GM12874 (cell line): ENCODE measurements at regions not wholly inside any gene's neighbourhood (a gene's known extent, or its start where the extent isn't known, plus 50 kb on each side); places are given as distances from the start of the nearest gene placed in this dataset.

Experiments
- CTCF ChIP-seq: IDR thresholded peaks from 2 replicates; pipeline ENCODE4 v1.5.1; 2011; ENCODE audit warnings: low read depth, mild to moderate bottlenecking, control low read depth, low read length, moderate library complexity; ENCODE audit not compliant: insufficient read depth

- no peak for TF ChIP-seq CTCF
These were observed 132.6 kb upstream of the TBCA start for GRCh38 chr5:77908787-77909186.

GRCh38 chr5:77907786-77908185 is 131.6 kb upstream of the TBCA start:
- TF ChIP-seq CTCF = no peak

GRCh38 chr5:77906806-77907205 is 130.7 kb upstream of the TBCA start:
- TF ChIP-seq CTCF = no peak

DNA sequence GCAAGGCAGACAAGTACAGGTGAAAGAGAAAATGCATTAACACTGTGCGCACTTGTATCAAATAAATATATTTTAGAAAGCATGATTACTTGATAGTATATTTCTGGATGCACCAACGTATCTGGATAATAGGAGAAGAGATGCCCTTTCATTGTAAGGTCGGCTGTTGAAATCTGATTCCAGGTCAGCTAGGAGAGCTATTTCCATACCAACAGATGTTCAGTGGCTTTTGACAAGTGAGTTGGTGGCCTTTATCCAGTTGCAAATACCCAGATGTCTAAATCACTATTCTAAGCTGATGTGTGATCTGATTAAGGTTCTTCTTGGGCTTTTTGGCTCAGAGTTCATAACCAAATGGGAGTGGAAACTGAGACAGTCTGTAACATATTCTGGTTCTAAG is 128.2 kb upstream of the TBCA start:
- TF ChIP-seq CTCF = no peak

GRCh38 chr5:77900691-77901090 is 124.6 kb upstream of the TBCA start:
- no peak for TF ChIP-seq CTCF

DNA sequence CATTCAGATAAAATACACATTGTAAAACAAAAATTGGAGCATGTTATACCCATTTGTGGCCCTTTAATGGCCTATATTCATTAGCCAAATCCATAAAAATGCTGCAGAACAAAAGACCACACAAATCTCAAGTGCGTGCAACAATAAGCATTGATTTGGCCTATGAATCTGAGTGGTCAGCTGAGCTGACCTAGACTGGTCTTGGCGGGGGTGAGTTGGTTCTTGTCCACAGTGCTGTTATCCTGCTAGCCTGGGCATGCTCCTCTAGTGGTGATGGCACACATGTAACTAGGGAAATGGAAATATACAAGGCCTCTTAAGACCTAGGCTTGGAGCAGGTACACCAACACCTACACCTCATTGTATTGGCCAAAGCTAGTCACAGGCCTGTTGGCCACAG is 122.2 kb upstream of the TBCA start:
- TF ChIP-seq CTCF = no peak

GRCh38 chr5:77896338-77896737 is 120.2 kb upstream of the TBCA start:
- no peak for TF ChIP-seq CTCF
